HK-2 (cell line): ENCODE measurements at regions not wholly inside any gene's neighbourhood (a gene's known extent, or its start where the extent isn't known, plus 50 kb on each side); places are given as distances from the start of the nearest gene placed in this dataset.

Experiments used
- DNase-seq: peaks from one replicate; pipeline ENCODE4 v3.0.0-alpha.2; 2018; ENCODE audit not compliant: unreplicated experiment

DNA sequence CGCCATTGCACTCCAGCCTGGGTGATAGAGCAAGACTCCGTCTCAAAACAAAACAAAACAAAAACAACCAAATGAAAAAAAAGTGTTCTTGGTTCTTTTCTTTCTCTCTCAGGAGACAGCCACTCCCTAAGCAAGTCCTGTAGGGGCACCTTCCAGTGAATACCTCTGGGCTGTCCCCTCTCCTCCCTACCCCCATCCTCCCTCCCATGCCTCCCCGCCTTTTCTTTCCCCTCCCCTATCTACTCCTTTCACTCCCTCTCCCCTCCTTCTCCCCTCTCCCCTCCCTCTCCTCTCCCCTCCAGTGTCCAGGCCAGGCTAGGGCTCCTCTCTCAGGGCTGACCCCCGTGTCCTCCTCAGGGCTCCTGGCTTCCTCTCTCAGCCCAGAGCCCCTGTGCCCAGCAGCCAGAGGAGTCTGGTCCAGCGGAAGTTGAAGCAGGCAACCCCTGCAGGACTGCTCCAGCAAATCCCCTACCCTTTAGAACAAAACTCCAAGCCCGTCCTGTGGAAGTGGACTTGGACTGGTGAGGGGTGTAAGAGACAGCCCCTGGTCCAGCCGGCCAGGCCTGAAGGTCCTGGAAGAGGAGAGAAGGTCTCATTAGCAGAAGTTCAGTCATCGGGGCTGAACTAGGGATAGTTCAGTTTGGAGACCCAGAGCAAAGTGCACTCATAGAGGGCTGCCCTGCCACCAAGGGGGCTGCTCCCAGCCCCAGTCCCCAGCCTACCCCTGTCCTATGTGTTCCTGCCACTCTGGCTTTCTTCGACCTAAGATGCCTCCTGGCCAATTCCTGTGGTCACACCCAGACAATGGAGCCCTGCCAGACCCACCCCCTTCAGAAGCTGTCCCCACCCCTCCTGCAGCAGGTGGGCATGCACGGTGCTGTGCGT is 79.8 kb upstream of the IQSEC1 start:
- DNase-seq, result no peak

DNA sequence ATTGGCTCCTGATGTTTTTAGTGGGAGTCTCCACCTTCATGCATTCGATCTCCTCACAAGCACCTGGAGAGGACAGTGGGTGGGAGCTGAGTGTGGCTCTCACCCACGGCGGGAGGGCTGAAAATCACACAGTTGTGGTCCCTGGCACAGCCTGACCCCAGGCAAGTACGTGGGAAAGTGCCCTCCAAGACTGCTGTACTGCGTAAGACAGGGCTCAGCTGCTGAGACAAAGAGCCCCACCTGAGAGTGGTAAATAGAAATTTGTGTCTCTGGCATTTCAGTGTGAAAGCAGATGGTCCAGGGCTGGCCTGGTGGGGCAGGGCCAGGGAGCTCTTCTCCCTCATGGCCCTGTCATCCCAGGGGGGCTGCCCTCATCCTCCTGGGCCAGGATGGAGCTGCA is 77.4 kb upstream of the IQSEC1 start:
- no peak for DNase-seq

DNA sequence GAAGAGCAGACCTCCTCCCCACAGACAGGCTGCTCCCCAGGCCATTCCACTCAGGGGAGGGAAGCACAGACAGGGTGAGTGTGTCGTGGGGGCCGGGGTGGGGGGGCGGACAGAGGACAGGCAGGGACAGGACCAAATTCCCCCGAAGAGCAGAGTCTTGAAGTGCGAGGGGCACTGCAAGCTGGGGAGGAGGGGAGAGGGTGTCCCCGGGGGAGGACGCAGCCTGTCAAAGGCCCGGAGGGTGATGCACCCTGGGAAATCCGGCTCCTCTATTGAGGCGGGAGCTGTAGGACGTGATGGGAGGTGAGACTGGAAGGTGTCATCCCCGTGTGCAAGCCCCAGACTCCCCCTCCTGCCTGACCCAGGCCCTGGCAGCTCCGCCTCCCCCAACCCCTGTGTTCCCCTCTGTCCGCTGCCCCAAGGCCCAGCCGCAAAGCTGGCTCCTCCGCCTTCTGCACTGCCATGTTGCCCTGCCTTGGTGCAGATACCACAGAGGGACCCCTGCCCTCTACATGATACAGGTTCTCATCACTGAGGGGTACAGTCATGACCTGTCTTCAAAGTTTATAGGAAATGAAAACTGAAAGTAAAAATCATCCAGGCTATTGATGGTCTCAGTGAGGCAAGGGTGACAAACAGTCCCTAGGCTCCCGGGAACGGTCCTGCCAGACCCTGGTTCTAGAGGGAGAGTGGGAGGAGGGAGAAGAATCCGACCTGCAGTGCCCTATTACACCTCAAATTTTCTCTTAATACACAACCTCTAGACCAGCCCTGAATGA is 76.3 kb upstream of the IQSEC1 start:
- no peak for DNase-seq

DNA sequence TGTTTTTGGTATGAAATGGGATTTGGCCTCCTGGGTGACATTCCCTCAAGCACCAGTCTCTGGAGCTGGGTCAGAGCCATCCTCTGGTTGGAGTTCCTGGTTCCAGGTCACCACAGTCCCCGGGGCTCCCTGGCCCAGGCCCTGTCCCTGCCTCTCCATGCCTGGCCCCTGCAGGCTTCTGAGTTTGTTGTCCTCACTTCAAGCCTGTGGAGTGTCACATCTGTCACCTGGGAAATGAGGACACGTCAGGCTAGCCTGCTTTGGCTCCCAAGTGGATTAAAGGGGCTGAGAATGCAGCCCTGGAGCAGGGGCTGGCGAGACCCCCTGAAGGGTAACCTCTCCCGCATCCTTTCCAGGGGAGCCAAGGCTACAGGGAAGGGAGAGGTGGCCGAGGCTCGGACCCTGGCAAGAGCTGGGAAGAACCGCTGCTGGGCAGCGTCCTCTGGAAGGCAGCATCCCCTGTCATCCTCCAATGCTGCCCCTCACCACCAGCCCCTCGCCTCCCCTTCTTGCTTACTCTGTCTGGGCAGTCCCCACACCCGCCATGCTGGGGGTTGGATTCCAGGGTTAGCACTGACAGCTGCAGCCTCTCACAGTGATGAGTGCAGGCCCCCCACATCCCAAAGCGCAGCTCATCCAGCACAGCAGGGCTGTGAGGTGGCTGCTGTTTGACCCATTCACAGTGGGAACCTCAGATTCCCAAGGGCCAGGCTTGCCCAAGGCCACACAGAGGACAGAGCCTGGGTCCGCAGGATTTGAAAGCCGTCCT is 75.5 kb upstream of the IQSEC1 start:
- no peak for DNase-seq

DNA sequence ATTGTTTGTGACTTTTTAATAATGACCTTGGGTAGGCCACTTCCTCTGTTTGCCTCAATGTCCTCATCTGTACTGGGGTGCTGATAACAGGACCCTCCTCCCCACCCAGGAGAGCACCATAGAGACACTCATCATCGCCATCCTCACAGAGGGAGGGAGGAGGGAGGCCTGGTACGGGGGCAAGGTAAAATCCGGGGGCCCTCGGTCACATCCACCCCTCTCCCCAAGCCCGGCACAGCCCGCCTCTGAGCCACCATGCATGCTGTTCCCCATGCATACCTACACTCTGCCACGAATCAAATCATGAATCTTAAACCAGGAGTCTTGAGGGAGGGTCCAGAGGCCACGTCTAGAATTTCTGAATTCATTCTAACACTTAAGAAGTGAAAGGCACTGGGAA is 74.9 kb upstream of the IQSEC1 start:
- DNase-seq, result no peak

DNA sequence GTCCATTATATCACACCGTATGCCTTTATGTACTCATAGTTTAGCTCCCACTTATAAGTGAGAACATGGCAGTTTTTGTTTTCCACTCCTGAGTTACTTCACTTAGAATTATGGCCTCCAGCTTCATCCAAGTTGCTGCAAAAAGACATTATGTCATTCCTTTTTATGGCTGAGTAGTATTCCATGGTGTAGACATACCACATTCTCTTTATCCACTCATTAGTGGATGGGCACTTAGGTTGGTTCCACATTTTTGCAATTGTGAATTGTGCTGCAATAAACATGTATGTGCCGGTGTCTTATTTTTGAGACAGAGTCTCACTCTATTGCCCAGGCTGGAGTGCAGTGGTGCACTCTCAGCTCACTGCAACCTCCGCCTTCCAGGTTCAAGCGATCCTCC is 74.1 kb upstream of the IQSEC1 start:
- DNase-seq, result no peak

DNA sequence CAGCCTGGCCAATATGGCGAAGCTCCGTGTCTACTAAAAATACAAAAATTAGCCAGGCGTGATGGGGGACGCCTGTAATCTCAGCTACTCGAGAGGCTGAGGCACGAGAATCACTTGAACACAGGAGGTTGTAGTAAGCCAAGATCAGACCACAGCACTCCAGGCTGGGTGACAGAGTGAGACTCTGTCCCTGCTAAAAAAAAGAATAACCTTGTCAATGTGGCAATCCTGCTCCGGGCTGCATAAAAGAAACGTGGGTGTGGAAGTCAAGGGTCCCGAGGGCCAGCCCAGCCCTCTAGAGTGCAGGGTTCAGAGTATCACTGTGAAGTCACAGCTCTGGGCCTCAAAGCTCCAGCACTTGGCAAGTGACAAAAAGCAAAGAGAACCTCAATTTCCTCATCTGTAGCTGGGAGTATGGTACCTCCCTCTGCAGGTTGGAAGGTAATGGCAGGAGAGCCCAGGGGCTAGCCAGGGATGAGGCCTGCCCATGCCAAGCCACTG is 73.5 kb upstream of the IQSEC1 start:
- DNase-seq, result no peak

DNA sequence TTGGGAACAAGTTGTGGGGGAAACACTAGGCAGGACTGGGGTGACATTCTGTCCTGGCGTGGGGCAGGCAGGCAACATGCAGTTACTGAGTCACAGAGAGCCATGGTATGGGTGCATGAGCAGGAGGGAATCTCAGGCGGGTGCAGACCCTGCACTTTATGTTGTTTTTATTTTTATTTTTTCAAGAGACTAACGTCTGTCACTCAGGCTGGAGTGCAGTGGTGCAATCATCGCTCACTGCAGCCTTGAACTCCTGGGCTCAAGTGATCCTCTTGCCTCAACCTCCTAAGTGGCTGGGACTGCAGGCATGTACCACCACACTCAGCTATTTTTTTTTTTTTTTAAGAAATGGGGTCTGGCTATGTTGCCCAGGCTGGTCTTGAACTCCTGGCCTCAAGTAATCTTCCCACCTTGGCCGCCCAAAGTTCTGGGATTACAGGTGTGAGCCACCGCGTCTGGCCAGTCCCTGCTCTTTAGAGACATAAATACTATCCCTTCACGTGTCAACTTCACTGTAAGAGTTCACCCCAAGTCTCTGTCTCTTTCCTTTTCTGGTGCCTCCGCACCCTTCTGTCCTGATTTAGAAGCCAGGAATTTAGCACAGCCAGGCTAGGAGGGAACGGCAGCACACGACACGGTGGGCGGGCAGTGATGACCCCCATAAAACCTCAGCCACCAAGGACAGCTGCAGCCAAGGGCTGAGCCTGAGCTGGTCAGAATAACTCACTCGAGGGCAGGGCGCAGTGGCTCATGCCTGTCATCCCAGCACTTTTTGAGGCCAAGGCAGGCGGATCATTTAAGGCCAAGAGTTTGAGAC is 72.8 kb upstream of the IQSEC1 start:
- DNase-seq, result no peak

DNA sequence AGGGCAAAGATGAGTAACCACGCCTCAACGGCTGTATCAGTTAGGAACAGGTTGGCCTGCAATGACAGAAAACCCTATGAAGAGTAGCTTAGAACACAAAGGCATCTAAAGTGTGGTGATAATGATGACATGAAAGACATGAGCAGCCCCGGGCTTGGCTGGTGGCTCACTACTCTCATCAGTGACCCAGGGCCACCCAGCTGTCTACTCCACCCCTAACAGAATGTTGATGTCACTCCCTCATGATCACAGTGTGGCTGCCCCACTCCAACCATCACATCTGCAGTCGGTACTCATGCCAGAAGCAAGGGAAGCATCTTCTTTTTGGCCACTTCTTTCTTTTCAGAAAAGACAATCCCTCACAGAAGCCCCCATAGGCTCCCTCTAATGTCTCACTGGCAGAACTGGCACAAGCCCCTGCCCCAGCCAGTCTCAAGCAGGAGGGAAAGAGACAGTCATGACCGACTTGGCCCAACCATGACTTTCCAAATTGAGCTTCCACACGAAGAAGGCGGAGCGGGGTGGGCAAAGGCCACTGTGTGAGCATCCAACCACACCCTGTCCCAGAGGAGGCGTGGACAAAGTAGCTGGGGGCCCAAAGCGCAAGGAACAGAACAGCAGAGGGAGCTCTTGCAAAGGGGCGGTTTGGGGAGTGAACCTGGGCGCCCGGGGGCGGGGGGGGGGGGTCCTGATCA is 72.0 kb upstream of the IQSEC1 start:
- no peak for DNase-seq

DNA sequence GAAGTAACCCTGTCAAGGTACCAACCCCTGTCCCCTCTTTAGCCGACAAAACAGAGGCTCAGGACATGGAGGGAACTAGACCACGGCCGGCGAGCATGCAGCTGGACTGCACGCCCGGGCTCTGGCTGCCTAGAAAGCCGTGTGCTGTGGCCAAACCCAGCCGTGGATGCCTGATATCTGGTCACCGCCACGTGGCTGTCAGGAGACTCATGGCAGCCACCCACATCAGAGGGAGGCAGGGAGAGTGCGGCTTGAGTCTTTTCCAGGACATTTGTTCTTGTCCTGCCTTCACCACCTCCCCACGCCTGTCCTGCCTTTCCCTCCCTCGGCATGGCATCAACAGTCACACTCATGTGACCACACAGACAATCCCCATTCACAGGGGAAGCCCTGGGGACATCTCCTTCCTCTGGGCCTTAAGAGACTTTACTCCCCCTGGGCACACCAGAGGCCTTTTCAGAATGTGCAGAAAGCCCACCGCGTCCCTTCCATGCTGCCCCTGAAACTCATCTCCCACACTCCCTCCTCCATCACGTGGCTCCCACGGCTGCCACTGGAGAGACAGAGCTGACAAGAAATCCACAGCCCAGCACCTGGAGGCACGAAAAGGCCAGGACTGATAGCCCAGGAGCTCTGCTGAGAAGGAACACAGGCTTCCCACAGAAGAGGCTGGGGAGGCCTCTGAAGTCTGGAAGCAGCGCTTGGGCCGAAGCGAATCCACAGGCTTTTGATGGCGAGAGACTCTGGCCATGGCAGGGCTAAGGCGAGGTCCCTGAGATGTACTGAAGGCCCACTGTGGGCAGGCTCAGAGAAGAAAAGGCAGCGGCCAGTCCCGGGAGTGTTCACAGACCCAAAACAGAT is 71.2 kb upstream of the IQSEC1 start:
- no peak for DNase-seq

DNA sequence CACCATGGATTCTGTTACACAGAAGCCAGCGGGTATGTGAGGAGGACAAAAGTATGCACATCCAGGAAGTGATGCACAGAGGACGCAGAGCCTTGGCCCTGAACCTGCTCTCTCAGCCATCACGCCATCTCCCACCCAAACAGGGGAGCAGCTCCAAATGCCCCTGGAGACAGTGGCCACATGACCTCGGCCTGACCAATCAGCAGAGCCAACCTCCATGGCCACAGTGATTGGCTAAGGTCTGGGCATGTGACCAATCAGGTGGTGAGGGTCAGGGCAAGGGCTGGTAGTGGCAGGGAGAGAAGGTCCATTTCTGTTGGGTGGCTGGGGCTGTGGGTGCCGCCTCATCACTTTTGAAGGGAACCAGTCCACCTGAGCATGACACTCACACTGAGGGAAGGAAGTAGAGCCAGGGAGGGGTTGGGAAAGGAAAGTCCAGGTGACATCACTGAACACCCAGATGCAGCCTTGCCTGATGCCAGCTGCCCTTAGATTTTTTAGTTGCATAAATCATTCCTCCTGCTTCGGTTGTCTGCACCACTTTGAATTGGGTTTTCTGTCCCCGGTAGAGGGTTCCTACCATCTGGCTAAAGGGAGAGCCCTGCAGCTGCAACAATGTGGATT is 70.3 kb upstream of the IQSEC1 start:
- DNase-seq, result no peak

DNA sequence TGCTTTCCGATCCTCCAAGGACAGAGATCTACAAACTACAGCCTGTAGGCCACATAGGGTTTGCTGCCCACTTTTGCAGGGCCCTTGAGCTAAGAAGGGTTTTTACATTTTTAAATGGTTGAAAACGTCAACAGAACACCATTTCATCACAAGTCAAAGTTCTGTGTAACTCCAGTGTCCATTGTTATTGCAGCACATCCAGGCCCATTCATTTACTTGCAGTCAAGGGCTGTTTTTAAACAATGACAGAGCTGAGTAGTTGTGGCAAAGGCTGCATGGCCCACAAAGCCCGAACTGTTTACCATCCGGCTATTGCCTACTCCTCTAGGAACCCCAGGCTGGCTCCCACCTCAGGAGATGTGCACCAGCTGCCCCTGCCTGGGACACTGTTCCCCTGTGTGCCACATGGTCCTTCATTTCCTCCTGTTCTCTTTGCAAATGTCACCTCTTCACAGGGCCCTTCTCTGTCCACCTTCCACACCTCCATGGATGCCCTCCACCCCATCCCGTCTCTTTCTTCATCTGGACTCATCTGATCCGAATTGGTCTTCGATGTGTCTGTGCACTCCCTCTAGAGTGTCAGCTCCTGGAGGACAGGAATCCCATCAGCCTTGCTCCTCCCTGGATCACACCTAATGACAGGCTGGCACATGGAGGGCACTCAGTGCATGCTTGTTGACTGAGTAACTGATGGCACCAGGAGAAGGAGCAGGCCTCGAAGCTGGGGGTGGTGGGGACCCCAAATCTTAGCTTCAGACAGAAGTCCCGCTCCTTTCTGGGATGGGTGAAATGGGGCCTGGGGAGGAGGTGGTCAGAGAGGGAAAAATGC is 69.5 kb upstream of the IQSEC1 start:
- no peak for DNase-seq

DNA sequence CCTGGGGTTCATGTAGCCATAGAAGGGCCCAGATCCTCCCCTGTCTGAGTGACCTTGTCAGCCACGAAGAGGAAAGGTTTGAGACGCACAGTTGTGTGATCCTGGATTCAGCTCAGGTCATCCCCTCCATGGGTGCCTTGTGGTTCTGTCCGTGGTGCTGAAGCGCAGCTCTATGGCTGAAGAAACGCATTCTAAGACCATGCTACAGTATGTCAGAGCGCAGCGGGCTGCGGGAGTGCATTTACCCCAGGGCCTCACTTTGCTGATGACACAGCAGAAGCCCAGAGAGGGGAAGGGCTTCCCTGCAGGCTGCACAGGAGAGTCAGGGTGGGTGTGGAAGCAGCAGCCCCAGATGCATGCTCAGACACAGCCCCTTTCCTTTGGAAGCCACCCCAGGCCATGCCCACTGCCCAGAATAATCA is 68.8 kb upstream of the IQSEC1 start:
- DNase-seq, result peak; percentile 8

DNA sequence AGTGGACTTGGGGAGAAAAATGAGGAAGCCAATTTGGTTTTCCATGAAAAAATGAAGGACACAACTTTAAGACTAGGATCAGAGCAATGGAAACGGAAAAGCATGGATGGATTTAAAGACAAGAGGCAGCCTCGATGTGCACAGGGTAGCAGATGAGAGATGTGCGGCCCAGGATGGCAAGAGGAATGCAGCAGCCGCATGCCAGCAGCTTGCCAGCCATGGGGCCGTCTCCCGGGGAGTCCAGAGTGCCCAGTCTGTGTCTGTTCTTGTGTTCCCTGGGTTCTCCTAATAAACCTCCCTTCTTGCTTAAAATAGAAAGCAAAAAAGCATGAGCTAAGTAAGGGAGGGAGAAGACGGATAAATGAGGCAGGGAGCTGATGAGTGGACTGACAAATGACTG is 68.0 kb upstream of the IQSEC1 start:
- DNase-seq, result no peak

DNA sequence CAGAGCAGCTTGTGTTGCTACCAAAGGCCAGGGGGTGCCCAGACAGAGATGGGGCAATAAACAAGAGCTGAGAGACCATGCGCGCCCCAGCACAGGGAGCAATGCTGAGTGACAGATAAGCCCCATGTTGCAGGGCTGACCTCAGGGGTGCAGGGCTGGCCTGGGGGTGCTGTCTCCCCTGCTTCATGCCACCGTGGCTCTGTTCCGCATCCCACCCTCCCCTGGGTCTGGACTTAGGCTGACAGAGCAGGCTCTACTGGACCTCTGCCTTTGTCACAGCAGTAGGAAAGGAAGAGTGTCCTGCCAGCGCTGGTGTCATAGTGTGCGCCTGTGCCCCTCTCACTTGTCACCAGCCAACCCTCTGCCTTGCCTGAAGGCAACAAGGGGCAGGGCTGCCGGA is 67.4 kb upstream of the IQSEC1 start:
- no peak for DNase-seq

DNA sequence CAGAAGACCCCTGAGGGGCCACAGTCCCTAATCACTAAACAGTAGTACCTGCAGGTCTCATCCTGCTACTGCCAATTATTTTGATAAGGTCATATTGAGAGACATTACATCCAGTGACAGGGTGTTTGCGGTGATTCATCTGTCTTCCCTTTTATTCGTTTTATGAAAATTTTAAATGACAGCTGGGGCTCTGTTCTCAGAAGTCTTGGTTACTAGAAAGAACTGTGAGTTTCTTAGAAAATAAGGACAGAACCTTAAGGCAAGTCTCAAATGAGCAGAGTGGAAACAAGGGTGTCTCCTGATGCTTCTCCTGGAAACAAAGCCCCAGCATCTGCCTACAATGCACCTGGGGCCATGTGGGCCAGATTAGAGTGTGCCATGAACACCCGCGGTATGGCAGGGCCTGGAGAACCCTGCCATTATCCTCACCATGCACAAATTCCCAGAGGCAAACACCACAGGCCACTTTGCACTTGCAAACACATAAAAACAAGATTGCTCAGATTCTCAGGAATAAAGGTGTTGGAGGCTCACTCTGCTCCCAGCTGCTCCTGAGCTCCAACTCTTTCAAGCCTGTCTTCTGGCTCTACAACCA is 66.3 kb upstream of the IQSEC1 start:
- no peak for DNase-seq

DNA sequence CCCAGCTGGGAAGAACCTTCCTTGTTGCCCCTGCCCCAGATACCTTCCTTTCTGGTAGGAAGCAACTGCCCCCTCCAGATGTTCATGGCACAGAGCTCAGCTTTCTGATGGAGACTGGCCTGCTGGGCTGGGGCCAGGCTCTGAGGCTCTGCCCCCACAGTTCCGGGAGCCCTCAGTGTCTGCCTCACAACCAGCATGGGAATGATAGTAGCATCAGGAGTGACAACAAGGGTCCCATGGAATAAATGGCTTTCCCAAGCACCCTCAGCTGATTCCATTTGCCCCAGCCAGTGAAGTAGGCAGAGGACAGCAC is 65.6 kb upstream of the IQSEC1 start:
- DNase-seq, result no peak
